GM19240 (cell line): ENCODE measurements at regions not wholly inside any gene's neighbourhood (a gene's known extent, or its start where the extent isn't known, plus 50 kb on each side); places are given as distances from the start of the nearest gene placed in this dataset.

Experiments
- DNase-seq: peaks from one replicate; pipeline ENCODE4 v3.0.0; 2011; ENCODE audit warnings: low spot score; ENCODE audit not compliant: insufficient read length

DNA sequence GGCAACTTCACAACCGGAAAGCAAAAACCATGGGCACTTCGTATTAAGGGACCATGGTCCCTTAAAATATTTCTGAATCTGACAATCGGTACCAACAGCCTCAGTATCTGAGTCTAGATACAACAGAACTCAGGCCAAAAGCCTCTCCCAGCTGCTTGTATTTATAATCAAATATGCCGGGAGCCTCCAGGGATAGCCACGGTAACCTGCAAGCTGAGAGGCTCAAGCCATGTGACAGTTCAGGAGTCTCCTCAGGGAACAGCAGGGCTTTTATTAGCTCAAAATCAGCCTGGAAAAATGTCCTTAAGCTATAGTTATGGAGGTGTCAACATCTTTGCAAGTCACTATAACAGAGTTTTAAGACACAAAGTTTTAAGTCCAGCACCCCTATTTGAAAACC is 352.8 kb upstream of the GYPC start:
- no peak for DNase-seq

DNA sequence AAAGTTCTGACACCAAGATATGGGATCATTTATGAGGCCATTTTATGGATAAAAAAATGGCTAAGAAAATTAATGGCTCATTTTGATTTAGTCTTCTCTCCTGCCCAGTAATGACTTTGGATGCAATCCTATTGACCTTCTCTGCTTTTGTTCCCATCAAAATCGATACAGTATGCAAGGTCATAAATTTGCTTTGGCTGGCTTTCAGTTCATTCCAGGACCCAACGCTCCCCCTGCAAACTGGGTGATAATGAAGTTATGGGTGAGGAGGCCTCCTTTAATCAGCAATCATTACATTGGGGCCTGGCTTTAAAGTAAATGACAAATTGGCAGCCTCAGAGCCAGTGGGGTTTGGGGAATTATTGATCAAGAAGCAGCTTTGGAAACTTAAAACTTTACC is 351.8 kb upstream of the GYPC start:
- DNase-seq, result no peak

DNA sequence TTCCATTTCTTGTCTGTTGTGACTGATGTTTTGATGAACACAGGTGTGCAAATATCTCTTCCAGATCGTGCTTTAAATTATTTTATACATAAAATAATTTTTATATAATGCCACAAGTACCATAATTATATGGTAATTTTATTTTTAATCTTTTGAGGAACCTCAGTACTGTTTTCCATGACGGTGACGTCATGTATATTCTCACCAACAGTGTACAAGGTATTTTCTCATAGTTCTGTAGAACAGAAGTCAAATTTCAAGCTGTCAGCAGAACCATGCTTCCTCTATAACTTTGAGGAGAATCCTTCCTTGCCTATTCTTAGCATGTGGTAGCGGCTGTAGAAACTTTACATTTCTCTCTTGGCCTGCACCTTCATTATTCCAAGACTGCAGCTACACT is 349.4 kb upstream of the GYPC start:
- no peak for DNase-seq

DNA sequence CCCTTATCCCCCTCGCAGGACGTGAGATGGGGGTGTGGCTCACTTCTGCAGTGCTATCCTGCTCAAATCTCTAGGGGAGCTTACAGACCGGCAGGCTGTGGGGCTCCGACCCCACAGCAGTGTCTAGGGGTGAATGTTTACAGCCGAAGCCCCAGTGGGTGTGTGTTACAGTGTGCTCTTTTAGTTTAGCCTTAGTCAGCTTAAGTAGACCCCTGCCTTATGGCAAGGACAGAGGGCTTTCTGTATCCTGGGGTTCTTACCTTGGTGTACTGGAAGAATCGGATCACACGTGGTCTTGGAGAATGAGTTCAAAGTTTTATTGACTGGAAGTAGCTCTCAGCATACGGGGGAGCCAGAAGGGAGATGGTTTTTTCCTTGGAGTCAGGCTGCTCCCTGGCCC is 348.2 kb upstream of the GYPC start:
- no peak for DNase-seq

DNA sequence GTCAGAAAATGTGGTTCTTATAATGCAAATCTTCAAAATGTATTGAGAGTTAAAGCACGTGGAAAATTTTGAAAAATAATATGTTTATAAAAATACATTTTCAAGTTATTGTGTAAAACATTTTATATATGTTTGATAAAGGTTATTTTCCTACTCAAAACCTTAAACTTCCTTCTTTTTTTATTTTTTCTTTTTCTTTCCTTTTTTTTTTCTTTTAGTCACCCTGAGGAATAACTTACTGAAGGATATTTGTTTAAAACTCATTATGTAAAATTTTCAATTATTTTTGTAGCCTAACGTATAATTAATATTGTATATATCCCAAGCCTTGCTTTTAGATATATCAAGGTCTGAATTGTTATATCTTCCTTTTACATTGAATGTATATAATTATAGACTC is 346.8 kb upstream of the GYPC start:
- DNase-seq, result no peak

DNA sequence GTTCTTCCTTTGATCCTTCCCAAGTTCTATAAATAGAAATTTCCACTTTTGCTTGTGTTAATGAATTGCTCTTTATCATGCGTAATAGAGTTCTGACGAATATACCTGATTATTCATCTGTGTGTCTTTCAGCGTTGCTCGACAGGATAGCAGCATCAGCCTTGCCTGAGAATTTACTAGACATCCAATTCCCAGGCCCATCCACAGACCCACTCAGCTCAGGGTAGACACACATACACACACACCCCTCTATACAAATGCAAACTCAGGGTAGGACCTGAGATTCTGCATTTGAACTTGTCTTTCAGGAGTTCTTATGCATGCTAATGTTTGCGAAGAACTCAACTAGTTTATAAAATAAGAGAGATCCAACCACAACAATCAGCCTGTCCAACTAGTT is 343.4 kb upstream of the GYPC start:
- no peak for DNase-seq

DNA sequence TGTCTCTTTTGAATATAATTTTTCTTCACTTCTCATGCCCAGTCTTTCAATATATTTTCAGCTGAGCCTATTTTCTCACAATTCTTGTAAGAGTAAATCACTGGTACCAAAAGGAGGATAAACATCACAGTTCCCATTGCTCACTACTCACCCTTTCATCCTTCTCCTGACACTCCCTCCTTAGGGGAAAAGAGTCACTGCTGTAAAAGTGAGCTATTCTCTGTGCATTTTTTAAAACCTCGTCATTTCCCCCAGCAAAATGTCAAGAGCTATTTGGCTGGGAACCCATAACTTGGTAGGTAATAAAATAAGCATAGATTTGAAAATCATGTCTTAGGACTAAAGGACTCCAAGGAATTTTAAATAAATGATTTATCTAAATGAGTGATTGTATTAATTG is 340.1 kb upstream of the GYPC start:
- no peak for DNase-seq

DNA sequence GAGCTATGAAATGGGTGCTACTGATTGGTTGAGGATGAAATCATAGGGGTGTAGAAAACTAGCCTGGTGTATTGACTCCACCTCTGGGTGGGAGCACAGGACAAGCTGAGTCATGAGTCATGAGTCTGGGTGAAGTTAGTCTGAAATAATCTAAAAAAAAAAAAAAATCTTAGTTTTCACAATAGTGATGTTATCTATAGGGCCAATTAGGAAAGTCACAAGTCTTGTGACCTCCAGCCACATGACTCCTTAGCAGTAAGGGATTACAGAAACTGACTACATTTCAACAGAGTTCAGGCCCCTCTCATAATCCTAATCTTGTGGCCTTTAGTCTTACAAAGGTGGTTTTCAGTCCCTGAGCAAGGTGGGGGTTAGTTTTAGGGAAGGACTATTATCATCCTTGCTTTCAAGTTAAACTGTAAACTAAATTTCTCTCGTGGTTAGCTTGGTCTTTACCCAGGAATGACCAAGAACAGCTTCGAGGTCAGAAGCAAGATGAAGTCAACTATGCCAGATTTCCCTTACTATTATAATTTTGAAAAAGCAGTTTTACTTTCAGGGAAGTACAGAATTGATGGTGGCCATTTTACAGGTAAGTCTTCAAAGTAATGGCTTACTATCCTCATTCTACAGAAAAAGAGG is 338.0 kb upstream of the GYPC start:
- no peak for DNase-seq

DNA sequence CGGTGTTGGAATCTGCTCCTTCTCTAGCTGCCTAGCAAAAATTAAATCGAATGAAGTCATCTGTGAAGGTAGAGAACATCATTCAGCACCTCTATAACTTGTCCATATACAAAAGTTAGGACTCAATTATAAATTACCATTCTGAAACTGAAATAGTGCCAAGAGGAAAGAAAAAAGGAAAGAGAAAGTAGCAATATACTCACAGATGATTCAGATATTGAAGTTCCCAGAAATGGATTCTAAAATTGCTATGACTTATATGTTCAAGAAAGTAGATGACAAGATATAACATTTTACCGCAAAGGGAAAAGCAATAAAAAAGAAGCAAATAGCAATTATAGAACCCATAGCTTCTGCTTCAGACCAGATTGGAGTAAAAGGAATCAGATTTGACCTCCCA is 333.6 kb upstream of the GYPC start:
- no peak for DNase-seq

DNA sequence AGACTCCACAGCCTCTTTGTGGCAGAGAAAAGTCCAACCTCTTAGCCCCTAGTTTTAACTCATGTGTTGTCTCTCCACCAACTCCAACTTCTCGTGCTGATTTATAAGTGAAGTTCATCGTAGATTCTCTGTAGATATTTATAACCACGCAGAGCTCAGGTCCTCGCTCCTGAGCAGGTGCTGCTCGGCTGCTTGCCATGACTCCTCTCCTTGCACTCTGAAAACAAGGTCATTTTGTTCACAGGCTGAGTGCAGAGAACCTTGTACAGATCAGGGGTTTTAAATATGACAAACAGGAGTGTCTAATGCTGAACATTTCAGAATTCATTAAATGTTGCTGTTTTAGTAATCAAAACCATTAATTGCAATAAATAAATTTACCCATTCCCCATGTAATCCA is 330.8 kb upstream of the GYPC start:
- DNase-seq, result no peak

DNA sequence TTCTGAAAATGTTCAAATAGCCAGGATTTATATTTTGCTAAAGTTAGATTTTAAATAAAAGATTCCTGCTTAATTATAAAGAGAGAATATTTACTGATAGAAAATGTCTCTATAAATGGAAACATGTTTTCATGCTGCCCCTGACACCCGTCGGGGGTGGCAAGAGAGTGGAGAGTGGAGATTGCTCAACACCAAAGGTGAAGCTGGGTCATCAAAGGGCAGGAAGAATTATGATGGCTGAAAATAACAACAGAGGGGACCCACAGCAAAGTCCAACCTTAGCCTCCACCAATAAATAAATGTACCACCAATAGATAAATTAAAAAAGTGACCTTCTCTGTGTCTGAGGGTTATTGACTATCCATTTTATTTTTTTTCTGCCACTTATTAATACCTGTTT is 326.8 kb upstream of the GYPC start:
- DNase-seq, result no peak

DNA sequence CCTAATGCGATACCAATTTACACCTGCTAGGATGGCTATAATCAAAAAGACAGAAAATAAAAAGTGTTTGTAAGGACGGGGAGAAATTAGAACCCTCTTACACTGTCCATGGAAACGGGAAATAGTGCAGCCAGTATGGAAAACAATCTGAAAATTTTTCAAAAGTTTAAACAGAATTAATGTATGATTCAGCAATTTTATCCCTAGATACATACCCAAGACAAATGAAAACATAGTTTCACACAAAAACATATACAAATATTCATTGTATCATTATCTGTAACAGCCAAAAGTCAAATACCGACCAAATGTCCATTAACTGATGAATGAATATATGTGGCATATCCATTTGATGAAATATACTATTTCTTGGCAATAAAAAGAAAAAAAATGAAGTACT is 313.5 kb upstream of the GYPC start:
- no peak for DNase-seq

DNA sequence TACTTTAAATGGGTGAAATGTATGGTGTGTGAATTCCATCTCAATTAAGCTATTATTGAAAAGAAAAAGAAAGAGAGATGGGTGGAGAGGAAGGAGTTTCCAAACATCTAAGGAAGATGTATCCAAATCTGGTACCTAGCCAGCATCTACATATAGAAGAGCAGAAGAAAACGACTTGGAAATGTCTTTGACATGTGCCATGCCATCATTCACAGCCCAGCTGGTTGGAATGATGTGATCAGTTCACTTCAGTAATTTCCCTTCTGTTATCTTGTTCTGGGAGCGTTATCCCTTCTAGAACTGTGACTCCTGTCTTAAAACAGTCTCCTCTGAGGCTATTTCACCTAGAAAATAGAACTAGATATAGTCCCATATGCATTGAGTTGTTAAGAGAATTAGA is 312.8 kb upstream of the GYPC start:
- no peak for DNase-seq

DNA sequence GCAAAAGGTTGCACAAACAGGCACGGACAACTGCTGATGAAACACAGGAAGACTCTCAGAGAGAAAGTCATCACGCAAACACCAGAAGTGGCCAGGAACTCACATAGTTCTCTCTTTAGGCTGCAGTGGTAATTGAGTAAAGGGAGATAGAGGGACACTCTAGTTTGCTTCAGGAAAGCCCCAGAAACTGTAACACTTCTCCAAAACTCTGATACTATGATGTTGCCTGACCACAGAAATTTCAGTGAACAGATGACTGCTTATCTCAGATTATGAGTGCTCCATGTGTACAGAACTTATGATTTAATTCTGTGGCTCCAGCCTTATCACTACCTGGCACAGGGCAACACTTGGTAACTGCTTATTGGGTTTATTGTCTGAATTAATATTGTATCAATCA is 311.5 kb upstream of the GYPC start:
- DNase-seq, result no peak

DNA sequence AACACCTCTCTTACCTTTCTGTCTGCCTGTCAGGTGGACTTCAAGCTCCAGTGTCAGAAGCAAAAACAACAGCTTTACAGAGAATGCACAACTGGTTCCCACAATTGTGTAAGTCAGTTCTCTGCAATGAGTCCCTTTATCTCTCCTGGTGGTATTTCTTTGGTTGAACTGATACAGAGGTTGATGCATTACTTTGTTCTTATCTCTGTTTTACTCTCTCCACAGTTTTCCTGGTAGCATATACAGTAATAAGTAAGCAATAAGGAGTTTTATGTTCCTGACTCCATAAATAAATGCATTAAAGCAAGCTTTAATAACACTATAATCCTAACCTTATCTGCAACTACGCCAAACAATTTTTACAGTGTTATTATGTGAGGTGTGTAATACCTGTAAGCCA is 310.3 kb upstream of the GYPC start:
- no peak for DNase-seq

DNA sequence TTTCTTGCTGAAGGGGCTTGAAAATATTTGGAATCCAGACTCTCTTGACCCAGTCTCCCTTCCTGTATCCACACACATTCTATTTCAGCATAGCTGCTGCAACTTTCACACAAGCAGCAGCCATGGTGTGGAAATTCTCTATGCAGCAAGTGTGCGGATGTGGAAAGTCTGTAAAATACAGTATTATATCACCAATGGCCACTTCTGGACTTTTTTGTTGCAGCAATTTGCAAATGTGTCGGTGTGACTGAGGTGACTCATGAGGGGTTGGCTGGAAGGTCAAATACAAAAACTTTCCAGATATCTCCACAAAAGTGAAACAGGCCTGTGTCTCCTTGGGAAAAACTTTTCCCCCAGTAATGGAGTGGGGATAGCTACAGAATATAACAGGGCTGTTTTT is 299.3 kb upstream of the GYPC start:
- DNase-seq, result no peak

DNA sequence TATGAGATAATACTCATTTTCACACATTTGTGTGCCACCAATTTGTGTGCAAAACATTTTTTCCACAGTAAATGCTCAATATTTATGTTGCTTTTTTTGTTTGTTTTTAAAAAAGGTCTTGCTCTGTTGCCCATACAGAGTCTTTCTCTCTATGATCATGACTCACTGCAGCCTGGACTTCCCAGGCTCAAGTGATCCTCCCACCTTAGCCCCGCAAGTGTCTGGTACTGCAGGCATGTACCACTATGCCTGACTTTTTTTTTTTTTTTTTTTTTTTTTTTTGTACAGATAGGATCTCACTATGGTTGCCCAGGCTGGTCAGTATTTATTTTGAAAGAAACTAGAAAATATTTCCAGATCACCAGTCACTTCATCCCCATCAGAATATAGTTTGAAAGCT is 297.8 kb upstream of the GYPC start:
- DNase-seq, result no peak

DNA sequence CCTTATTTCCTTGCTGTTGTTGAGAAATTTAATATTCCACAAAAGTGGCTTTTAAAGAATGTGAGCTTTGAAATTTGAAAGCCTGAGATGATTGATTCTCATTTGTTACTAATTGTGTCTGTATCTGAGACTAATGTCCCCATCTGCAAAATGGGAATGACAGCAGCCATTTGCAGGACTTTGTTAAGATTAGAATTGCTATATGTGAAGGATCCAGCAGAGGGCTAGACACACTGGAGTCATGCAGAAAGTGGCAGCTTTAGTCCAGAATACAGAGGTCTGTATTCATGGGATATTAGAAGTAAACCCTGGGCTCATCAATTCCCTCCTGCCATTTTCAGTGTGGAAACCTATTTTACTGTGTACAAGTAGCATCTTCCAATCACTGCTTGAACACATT is 296.5 kb upstream of the GYPC start:
- DNase-seq, result peak; percentile 1

DNA sequence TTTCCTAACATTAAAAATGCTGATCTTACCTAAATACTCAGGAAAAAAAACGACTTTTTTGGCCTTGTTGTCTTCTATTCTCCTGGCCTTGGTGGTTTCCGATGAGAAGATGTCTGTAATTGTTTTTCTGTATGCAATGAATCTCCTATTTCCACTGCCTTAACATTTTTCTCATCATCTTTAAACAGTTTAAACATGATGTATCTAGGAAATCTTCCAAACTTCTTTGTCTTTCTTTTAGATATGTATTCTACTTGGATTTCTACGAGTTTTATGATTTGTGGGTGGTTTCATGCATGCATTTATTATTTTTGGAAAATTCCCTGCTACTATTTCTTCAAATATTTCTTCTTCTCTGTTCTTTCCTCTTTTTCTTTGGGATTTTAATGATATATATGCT is 288.6 kb upstream of the GYPC start:
- no peak for DNase-seq

DNA sequence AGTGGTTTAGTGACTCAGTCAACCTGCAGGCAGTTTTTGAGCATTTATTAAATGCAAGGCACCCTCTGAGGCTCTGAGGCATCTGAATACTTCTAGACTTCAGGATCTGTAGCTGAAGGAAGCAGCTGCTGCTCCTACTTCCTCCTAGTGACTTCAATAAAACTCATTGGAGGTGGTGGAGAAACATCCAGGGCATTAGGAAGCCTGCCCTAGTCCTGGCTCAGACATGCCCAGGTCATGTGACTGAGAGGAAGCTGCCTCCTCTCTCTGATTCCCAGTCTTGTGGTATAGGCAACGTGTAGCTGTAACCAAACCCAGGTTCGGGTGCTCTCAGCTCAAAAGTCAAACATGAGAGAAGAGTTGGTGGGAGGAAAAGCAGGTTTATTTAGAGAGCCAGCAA is 287.2 kb upstream of the GYPC start:
- DNase-seq, result no peak

DNA sequence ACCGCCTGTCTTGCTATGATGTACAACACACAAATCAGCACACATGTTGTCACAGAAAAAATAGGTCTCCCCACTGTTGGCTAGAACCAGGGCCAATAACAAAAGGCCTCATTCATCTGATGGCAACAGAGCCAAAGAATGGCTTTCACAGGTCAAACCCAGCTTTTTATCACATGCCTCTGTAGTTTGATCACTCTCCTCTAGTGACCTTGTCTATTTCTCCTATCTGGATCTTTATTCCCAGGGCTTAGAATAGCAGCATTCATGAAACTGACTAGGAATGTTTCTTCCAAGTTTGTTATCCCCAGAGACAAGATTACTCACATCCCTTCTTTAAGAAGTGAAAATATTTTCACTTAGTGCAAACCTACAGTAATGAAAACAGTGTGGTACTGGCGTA is 285.8 kb upstream of the GYPC start:
- no peak for DNase-seq

DNA sequence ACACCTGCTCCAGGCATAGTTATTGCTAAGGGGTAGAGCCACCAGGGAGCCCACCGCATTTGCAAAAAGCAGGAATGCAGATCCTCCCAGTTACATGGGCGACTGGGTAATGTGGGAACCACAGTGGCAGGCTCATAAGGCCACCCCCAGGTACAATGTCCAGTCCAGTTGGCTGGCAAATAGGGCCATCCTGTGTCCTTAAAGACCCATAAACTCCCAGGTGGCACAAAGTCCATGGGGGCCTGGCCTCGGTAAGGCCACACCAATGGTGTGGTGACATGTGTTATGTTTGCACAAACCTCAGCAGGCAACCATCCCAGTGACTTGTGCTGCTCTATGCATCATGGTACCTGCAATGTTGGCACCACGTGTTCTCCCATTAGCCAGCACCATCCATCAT is 283.6 kb upstream of the GYPC start:
- DNase-seq, result no peak

DNA sequence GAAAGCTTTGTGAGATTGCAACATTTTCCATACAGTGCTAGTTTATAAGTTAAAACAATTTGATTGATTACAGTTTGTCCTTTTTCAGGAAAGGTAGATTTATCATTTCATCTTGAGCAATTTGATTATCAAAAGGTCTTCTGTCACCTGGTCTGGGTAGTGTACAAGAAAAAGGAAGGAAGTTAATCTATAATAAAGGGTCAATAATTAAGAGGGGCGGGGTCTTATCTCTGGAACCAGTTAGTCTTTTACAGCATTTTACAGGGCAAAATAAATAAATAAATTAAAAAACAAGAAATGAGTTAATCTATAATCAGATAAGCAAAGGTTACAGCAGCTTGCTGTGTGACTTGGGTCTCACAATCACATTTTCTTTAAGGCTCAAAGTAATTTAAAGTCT is 277.8 kb upstream of the GYPC start:
- no peak for DNase-seq

DNA sequence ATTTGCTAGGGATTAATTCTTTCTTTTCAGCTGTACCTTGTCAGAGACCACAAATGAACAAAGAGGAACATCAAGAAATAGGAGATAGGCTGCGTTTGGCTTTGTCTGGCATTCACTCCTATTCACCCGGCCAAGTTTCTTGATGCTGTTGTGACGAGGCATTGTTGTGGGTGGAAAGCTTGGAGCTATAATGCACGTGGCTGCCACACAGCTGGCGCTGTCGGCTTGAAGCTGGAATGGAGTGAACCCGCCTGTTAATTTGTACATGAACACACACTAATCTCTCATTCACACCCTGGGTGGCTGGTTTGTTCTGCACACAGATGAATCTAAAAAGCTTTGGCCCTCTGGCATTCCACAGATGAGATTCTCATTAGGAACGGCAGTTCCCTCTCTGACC is 274.9 kb upstream of the GYPC start:
- no peak for DNase-seq
